SK-N-SH treated with all-trans-retinoic acid at 6 μM for 48 hours (cell line): ENCODE measurements at regions not wholly inside any gene's neighbourhood (a gene's known extent, or its start where the extent isn't known, plus 50 kb on each side); places are given as distances from the start of the nearest gene placed in this dataset.

ENCODE experiments used
- ATAC-seq: fragments of 200-7000 bp; cut with Tn5 transposase; 3 replicates; pipeline ENCODE4 v1.9.1; 2020; ENCODE audit warnings: mild to moderate bottlenecking, moderate library complexity
- ARNTL ChIP-seq: fragments of 450-650 bp; formaldehyde crosslinking; IDR thresholded peaks from 2 replicates; pipeline ENCODE4 v1.5.0; 2020; ENCODE audit warnings: low read depth, mild to moderate bottlenecking, moderate library complexity, borderline replicate concordance
- BACH2 ChIP-seq: fragments of 250-450 bp; sonication (Bioruptor Pico); IDR thresholded peaks from 2 replicates; pipeline ENCODE4 v1.9.0; 2021; ENCODE audit warnings: mild to moderate bottlenecking, borderline replicate concordance
- CSDC2 ChIP-seq: fragments of 250-450 bp; sonication (Bioruptor Pico); IDR thresholded peaks from 2 replicates; pipeline ENCODE4 v1.5.0; 2020; ENCODE audit warnings: mild to moderate bottlenecking, moderate library complexity
- CSRNP3 ChIP-seq: fragments of 250-450 bp; sonication (Bioruptor Pico); IDR thresholded peaks from 2 replicates; pipeline ENCODE4 v1.5.1; 2021; ENCODE audit warnings: mild to moderate bottlenecking, moderate library complexity
- ESRRG ChIP-seq: fragments of 250-450 bp; sonication (Bioruptor Pico); IDR thresholded peaks from 2 replicates; pipeline ENCODE4 v1.6.1; 2021; ENCODE audit warnings: mild to moderate bottlenecking
- GLIS3 ChIP-seq: fragments of 250-450 bp; sonication (Bioruptor Pico); IDR thresholded peaks from 2 replicates; pipeline ENCODE4 v1.5.0; 2020; ENCODE audit warnings: mild to moderate bottlenecking, moderate library complexity
- ISL1 ChIP-seq: fragments of 250-450 bp; sonication (Bioruptor Pico); IDR thresholded peaks from 2 replicates; pipeline ENCODE4 v2.1.2; 2022; ENCODE audit warnings: mild to moderate bottlenecking, moderate library complexity
- OSR1 ChIP-seq: fragments of 250-450 bp; sonication (Bioruptor Pico); IDR thresholded peaks from 2 replicates; pipeline ENCODE4 v1.8.0; 2022; ENCODE audit warnings: moderate library complexity, mild to moderate bottlenecking, inconsistent platforms
- PATZ1 ChIP-seq: fragments of 250-450 bp; sonication (Bioruptor Pico); IDR thresholded peaks from 2 replicates; pipeline ENCODE4 v1.8.0; 2020; ENCODE audit warnings: mild to moderate bottlenecking, moderate library complexity, borderline replicate concordance
- POU6F1 ChIP-seq: fragments of 250-450 bp; sonication (Bioruptor Pico); IDR thresholded peaks from 2 replicates; pipeline ENCODE4 v1.8.0; 2021; ENCODE audit warnings: low read depth, mild to moderate bottlenecking, moderate library complexity, borderline replicate concordance
- PPARA ChIP-seq: fragments of 250-450 bp; sonication (Bioruptor Pico); IDR thresholded peaks from 2 replicates; pipeline ENCODE4 v1.5.0; 2020; ENCODE audit warnings: mild to moderate bottlenecking, borderline replicate concordance
- RARB ChIP-seq: fragments of 250-450 bp; sonication (Bioruptor Pico); IDR thresholded peaks from 2 replicates; pipeline ENCODE4 v1.8.0; 2021; ENCODE audit warnings: mild to moderate bottlenecking, moderate library complexity
- SNAI2 ChIP-seq: fragments of 250-450 bp; sonication (Bioruptor Pico); IDR thresholded peaks from 2 replicates; pipeline ENCODE4 v1.5.0; 2020; ENCODE audit warnings: mild to moderate bottlenecking, moderate library complexity
- TCF4 ChIP-seq: fragments of 250-450 bp; sonication (Bioruptor Pico); IDR thresholded peaks from 2 replicates; pipeline ENCODE4 v1.8.0; 2021; ENCODE audit warnings: mild to moderate bottlenecking, moderate library complexity, borderline replicate concordance
- TOX ChIP-seq: fragments of 250-450 bp; sonication (Bioruptor Pico); IDR thresholded peaks from 2 replicates; pipeline ENCODE4 v1.8.0; 2021; ENCODE audit warnings: mild to moderate bottlenecking, moderate library complexity, borderline replicate concordance
- TSHZ2 ChIP-seq: fragments of 250-450 bp; sonication (Bioruptor Pico); IDR thresholded peaks from 2 replicates; pipeline ENCODE4 v1.5.0; 2020; ENCODE audit warnings: mild to moderate bottlenecking, moderate library complexity
- ZC3H10 ChIP-seq: fragments of 250-450 bp; sonication (Bioruptor Pico); IDR thresholded peaks from 2 replicates; pipeline ENCODE4 v1.5.1; 2021; ENCODE audit warnings: mild to moderate bottlenecking, moderate library complexity
- ZFP3 ChIP-seq: fragments of 250-450 bp; sonication (Bioruptor Pico); IDR thresholded peaks from 2 replicates; pipeline ENCODE4 v1.5.0; 2020; ENCODE audit warnings: mild to moderate bottlenecking, moderate library complexity
- ZNF70 ChIP-seq: fragments of 450-650 bp; formaldehyde crosslinking; IDR thresholded peaks from 2 replicates; pipeline ENCODE4 v1.5.0; 2020; ENCODE audit warnings: mild to moderate bottlenecking, moderate library complexity
- ZNF8 ChIP-seq: fragments of 450-650 bp; formaldehyde crosslinking; IDR thresholded peaks from 2 replicates; pipeline ENCODE4 v1.5.0; 2020; ENCODE audit warnings: mild to moderate bottlenecking, moderate library complexity

- TF ChIP-seq POU6F1, result no peak
- no peak for TF ChIP-seq ZFP3
- no peak for TF ChIP-seq TOX (CRISPR knock-in tag)
- TF ChIP-seq SNAI2 (CRISPR knock-in tag), result no peak
Observed at GRCh38 chr6:92130944-92131343, 1288.4 kb downstream of the EPHA7 start (continued).

GRCh38 chr6:92126983-92127382 is 1292.4 kb downstream of the EPHA7 start:
- no peak for ATAC-seq
- TF ChIP-seq ISL1 (CRISPR knock-in tag), result no peak
- no peak for TF ChIP-seq TSHZ2
- TF ChIP-seq BACH2 (CRISPR knock-in tag), result no peak
- no peak for TF ChIP-seq POU6F1
- TF ChIP-seq ARNTL (CRISPR knock-in tag), result no peak
- TF ChIP-seq ZC3H10 (CRISPR knock-in tag), result no peak
- no peak for TF ChIP-seq ESRRG
- no peak for TF ChIP-seq TOX (CRISPR knock-in tag)
- TF ChIP-seq RARB (CRISPR knock-in tag), result no peak
- TF ChIP-seq ZNF70 (CRISPR knock-in tag), result no peak
- TF ChIP-seq OSR1 (CRISPR knock-in tag), result no peak
- TF ChIP-seq CSRNP3, result no peak
- TF ChIP-seq ZNF8 (CRISPR knock-in tag), result no peak
- TF ChIP-seq PPARA (CRISPR knock-in tag), result no peak

- TF ChIP-seq ZNF8 (CRISPR knock-in tag) (no peak), ZC3H10 (CRISPR knock-in tag) (no peak), CSDC2 (CRISPR knock-in tag) (no peak), OSR1 (CRISPR knock-in tag) (no peak), POU6F1 (no peak), RARB (CRISPR knock-in tag) (no peak), BACH2 (CRISPR knock-in tag) (no peak), TCF4 (CRISPR knock-in tag) (no peak), PATZ1 (CRISPR knock-in tag) (no peak), GLIS3 (CRISPR knock-in tag) (no peak), ARNTL (CRISPR knock-in tag) (no peak), SNAI2 (CRISPR knock-in tag) (no peak)
- ATAC-seq, result no peak
Observed at GRCh38 chr6:92126088-92126487, 1293.3 kb downstream of the EPHA7 start.
